GM12892 (cell line): ENCODE measurements at regions not wholly inside any gene's neighbourhood (a gene's known extent, or its start where the extent isn't known, plus 50 kb on each side); places are given as distances from the start of the nearest gene placed in this dataset.

Source experiments
- POLR2A ChIP-seq: IDR thresholded peaks from 2 replicates; pipeline ENCODE4 v1.6.1; 2011; ENCODE audit warnings: low read depth, low read length, control low read depth
- POLR2AphosphoS5 ChIP-seq: IDR thresholded peaks from 2 replicates; pipeline ENCODE4 v1.6.1; 2011; ENCODE audit warnings: low read depth, low read length, control low read depth

DNA sequence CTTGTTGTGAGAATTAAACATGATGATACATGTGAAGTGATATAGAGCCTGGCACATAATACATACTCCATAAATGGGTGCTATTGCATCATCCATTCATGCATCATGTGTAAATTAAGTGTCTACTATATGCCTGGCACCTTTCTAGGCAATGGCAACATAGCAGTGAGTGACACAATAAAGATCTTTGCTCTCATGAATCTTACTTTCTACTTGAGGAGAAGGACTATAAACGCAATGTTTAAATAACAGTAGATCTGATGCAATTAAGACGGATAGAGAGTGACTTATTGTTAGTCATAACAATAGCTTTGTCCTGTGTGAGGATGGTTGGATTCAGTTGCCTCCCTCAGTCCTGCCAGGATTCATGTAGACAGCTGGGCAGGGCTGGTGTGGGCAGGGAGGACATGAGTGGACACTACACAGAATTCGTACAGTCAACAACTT, 88.4 kb upstream of the NPAS2 start:
- TF ChIP-seq POLR2A (no peak), POLR2AphosphoS5 (no peak)
